GM18520 (cell line): ENCODE measurements at regions not wholly inside any gene's neighbourhood (a gene's known extent, or its start where the extent isn't known, plus 50 kb on each side); places are given as distances from the start of the nearest gene placed in this dataset.
"Not testable (repeated sequence)": the region's sequence is repeated elsewhere in the genome, so short reads cannot be mapped to it uniquely, and the experiment has no call there.

Experiments used
- ATAC-seq: cut with Tn5 transposase; IDR thresholded peaks from one replicate; pipeline ENCODE4 v1.9.1; 2021; ENCODE audit not compliant: unreplicated experiment

DNA sequence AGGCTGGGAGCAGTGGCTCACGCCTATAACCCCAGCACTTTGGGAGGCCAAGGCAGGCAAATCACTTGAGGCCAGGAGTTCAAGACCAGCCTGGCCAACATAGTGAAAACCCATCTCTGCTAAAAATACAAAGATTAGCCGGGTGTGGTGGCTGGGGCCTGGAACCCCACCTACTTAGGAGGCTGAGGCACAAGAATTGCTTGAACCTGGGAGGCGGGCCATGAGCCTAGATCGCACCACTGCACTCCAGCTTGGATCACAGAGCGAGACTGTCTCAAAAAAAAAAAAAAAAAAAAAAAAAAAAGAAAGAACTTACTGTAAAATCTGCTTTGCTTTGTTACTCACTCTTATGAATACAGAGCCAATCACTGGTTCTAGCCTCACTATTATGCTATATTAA lies 166.4 kb upstream of the TMCC3 start:
- ATAC-seq, result not testable (repeated sequence)

DNA sequence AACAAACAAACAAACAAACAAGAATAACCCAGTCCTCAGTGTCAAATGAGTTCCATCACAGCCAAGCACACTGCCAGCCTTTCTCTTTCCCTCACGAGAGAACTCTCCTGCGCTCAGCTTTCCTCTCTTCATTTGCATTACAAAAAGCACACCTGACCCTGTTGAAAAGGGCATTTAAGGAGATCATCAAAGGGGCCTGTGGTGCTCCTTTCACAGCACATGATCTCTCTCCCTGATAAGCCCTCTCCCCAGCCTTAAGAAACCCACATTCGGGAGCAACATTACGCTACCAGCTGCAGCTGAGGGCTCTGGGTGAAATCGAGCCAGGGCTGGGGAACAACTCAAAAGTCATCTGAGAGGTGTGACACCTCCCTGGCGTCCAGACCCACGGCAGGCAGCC lies 165.6 kb upstream of the TMCC3 start:
- ATAC-seq, result no peak

DNA sequence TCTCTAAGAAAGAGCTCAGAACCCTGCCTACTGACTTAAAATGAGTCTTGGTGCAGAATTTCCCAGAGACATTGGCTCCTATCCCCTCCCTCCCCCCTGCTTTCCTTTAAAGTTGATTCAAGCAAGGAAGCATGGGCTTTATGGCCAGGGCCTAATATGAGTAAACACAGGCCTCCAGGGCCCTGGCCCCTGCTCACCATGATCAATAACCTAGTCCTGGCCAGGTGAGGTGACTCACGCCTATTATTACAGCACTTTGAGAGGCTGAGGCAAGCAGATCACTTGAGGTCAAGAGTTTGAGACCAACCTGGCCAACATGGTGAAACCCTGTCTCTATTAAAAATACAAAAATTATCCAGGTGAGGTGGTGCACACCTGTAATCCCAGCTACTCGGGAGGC lies 165.1 kb upstream of the TMCC3 start:
- no peak for ATAC-seq

DNA sequence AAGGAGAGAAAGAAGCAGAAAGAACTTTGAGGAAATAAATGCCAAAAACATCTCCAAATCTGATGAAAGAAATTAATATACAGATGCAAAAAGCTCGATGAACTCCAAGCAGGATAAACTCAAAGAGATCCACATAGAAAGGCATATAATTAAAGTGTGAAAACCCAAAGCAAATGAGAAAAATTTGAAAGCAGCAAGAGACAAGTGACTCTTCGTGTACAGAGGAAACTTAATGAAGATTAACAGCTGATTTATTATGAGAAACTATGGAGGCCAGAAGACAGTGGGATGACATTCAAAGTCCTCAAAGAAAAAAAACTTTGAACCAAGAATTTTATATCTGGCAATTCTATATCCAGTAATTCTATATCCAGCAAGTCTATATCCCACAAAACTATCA lies 163.0 kb upstream of the TMCC3 start:
- no peak for ATAC-seq

DNA sequence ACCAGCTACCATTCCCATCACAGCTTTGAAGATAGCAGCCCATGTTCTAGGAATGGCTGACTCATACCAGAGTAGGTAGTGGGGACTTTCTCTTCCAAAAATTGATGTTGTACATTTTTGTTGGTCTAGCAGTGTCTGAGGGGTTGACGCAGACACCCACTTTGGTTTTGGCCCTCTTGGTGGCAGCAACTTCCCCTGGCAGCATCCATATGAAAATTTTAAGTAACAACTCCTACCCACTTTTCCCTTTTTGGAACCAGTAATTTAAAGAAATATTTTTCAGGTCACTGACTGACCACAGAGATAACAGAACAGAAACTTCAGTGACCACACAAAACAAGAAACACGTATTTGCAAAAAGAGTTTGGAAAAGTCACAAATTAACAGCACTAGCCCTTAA lies 162.0 kb upstream of the TMCC3 start:
- no peak for ATAC-seq

DNA sequence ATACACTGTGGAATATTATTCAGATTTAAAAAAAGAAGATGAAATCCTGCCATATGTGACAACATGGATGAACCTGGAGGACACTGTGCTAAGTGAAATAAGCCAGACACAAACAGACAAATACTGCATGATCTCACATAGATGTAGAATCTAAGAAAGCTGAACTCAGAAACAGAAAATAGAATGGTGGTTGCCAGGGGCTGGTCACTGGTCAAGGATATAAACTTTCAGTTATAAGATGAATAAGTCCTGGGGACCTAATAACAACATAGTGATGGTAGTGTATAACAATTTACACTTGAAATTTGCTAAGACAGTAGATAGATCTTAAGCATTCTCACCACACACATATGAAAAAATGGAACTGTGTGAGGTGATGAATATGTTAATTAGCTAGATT lies 161.3 kb upstream of the TMCC3 start:
- peak; percentile 34 for ATAC-seq

DNA sequence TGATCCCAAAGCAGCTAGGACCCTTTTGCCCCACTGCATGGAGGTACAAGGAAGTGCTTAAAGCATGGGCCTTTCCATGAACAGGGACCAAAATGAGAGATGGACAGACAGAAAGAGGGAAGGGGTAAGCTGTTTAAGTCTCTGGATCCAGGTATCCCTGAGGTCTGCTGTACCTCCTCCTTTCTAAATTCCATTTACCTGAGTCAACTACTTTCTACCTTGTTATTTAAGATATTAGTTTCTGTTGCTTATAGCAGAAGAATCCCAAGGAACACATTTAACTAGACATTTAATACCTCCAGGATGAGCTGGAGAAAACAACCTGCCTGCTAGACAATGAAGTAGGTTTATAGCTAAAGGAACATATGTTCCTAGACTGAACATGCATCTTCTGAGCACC lies 157.6 kb upstream of the TMCC3 start:
- ATAC-seq, result no peak

DNA sequence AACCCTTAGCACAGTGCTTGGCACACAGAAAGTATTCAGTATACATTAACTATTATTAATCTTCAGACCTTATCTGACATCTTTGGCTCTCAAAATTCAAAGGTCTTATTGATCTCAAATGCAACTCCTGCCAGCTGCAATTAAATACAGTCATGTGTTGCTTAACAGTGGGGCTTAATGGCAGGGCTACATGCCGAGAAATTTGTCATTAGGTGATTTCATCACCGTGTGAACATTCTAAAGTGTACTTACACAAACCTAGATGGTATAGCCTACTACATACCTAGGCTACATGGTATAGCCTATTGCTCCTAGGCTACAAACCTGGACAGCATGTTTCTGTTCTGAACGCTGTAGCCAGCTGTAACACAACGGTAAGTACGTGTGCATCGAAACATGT lies 156.3 kb upstream of the TMCC3 start:
- ATAC-seq, result no peak

DNA sequence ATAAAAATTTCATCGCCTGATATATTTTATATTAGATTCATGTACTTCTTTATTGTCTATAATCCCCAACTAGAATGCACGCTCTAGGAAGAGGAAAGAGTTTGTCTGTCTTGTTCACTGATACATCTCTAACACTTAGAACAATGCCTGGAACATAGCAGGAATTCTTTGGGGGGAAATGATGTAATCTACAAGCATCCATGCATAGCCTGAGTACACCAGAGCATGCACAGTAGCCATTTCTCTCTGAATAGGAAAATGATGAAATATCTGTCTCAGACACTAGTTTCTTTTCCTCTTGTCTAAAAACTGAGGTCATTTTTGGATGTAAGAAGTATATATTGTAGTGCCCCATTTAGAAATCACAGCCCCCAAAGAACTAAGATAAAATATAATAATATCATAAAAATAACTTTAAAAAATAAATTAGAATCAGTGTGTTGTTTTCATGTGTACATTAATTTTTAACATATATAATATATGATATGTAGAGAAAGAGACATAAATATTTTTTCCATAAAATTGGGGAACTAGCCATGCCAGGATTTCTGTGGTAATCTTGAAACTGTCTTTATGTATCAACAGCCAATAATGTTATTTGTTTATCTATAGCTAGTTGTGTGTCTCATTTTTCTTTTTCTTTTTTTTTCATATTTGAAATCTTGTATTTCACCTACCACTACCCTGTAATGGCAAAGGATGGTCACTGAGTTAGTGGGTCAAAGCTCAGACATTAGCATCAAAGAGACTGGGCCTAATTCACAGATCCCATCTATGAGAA lies 155.6 kb upstream of the TMCC3 start:
- no peak for ATAC-seq

DNA sequence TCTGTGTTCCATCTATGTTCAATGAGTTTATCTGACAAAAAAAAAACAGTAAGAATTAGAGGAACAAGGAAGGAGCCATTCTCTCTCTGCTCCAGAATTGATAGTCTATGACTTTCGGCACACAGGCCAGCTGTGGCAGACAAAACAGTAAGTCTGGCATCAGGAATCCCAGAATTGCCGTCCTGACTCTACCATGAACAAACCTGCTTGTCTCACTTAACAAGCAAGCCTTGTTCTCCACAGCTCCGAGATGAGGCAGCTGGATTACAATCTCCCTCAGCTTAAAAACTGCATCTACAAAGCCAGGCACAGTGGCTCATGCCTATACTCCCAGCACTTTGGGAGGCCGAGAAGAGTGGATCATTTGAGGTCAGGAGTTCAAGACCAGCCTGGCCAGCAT lies 153.6 kb upstream of the TMCC3 start:
- ATAC-seq, result no peak

DNA sequence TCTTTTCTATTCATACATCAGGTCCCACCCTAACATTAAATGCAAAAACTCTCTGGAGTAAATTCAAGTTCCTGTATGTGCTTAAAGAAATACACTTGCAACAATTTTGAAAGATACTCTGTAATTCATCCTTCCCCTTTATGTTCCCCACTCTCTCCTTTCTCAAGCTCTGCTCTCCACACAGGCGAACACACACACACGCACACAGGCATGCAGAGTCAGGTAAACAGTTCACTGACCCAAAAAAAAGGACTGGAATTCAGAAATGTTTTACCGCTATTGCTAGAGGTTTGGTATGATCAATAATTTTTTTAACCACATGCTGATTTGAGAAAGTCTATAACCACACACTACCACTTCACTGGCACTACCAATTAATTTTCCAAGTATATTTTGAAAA lies 152.4 kb upstream of the TMCC3 start:
- no peak for ATAC-seq

DNA sequence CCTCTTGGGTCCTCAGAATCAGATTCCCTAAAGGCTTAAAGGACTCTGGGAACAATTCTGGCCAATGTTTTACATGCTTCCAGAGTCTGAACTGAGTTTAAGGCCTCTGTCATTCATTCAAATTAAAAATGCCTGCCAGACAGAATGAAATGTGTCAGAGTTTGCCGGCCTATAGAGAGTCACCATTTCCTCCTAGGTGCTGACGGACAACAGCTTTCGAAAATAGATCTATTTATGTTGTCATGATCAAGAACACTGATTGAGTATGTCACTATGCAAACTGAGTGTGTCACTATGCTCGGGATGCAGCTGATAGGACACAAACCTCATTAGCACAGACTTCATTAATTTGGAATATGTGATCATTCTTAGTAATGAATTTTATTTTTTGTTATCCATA lies 151.4 kb upstream of the TMCC3 start:
- no peak for ATAC-seq

DNA sequence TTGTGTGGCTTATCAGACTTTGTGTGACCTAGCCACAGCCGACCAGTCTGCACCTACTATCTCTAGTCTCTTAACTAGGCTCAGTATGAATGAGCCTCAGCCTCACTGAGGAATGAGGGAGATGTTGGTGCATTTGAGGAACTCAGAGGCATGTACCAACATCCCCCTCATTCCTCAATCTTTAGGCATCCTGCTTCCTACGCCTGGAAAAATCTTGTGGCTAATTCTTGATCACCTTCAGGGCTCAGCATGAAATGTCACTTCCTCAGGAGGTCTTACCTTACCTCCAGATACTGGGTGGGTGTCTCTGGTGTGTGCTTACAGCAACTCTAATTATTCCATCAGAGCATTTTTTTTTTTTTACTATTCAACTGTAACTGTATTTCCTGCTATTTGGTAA lies 148.8 kb upstream of the TMCC3 start:
- ATAC-seq, result no peak

DNA sequence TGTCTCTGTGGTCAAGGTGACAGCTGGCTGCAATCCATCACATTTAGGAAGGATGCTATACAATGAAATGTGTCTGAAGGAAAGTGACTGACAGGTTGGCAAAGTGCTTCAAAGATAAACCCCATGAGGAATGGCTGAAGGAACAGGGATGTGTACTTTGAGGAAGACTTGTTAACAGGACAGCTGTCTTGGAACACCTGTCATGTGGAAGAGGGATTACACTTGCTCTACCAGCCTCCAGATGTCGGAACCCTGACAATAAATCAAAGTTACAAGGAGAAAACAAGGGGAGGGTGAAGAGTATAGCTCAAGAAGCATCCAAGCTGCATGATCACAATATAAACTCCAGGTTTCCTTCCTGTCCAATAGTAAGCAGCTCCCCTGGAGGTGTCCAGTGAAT lies 147.8 kb upstream of the TMCC3 start:
- ATAC-seq, result no peak

DNA sequence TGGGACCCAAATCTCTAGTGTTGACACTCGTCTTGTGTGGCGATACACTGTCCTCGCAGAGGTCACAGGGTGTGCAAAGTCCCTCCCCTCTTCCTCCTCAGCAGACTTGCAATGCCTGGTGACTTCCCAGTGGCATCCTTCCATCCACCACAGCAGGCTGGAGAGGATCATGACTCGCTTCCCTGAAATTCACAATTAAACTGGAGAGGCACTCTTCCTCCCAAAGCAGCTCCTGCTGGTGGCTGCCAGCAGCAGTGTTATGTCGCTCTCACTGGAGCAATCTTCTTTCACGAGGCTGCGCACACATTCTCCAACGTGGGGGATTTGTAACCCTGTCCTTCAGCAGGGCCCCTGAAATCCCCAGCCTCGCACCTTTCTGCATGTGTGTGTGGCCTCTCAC lies 145.2 kb upstream of the TMCC3 start:
- ATAC-seq, result no peak

DNA sequence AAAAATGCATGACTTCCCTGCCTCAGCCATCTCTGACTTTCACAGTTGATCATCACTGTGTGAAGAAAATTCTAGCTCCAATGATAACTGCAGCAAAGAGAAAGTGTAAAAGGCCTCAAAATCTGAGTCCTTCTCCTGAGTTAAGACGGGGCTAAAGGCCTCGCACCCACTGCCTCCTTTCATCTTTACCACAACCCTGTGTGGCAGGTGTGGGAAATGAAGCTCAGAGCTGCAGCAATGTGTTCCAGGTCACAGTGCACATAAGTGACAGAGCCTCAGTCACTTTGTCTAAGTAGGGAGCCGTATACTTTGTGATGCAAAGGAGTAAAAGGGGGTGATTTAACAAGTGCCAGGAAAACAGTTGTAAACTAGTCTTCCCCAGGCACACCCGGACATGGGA lies 144.7 kb upstream of the TMCC3 start:
- ATAC-seq, result no peak

DNA sequence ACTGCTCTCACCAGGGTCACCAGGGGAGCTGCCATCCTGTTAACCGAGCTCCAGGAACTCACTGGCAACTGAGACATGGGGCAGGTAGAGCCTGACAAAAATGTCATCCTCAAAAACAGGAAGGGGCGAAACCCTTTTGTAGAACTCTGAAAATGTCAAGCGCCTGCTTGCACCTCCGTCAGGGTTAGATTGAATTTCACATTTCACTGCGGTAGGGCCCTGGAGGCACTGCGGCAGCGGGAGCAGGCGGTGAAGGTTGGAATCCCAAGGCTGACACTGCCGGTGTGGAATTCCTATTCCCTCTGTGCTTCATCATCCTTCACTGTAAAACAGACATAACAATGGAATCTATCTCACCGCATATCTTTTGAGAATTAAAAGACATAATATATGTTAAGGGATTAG lies 142.8 kb upstream of the TMCC3 start:
- no peak for ATAC-seq

DNA sequence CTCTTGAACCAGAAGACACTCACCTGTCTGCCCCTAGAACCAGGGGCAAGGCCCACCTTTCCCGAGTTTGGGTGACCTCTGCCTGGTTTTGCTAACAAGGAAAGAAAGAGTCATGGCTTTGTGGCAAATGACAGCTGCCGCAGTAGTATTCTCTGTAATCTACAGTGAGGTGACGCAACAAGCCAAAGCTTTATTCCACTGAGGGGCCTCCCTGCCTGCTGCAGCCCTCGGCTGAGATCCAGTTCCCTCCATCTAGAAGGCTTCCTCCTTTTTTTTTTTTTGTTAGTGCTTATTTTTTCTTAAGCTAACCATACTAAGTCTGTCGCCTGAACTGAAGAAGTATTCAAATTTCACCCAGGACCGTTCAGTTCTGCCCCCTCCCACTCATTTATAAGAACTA lies 142.3 kb upstream of the TMCC3 start:
- no peak for ATAC-seq

DNA sequence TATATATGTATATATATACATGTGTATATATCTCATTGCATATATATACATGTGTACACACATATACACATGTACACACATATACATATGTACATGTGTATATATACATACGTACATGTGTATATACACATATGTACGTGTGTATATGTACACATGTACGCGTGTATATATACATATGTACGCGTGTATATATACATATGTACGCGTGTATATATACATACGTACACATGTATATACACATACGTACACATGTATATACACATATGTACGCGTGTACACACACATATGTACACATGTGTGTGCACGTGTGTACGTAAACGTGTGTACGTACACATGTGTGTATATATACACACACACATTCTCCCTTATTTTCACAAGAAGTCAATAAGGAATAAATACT lies 141.6 kb upstream of the TMCC3 start:
- no peak for ATAC-seq

DNA sequence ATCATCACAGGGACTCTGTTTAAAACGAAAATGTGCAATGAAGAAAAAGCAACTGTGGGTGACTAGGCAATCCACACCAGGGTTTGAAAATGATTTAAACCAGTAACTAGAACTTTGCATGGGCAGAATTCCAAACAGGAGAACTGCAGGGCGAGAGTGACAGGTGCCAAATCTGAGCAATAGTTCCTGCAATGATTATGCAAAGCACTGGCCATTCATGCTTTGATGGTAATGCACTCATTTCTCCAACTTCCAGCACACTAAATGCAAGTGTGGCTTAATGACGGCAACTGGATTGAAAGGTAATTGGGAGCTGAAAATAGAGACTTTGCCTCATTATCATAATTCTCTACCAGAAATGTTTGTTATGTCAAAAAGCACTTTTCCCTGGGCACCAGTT lies 140.5 kb upstream of the TMCC3 start:
- ATAC-seq, result no peak

DNA sequence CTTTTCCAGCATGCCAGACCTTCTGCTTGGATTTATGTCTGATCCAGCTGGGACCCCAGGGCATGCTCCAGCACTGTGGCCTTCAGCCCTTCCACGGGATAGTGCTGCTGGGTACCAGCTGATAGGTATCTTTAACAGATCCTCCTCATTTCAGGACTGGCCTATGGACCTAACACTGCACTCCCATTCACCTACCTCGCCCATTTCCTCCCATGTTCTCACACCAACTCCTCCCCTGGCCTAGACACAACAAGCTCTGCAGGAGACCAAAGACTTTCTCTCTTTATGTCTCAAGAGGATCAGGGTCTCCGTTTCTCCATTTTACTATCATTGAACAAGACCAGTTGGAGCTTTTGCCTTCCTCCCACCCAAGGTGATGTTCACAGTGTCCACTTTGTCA lies 140.0 kb upstream of the TMCC3 start:
- ATAC-seq, result no peak

DNA sequence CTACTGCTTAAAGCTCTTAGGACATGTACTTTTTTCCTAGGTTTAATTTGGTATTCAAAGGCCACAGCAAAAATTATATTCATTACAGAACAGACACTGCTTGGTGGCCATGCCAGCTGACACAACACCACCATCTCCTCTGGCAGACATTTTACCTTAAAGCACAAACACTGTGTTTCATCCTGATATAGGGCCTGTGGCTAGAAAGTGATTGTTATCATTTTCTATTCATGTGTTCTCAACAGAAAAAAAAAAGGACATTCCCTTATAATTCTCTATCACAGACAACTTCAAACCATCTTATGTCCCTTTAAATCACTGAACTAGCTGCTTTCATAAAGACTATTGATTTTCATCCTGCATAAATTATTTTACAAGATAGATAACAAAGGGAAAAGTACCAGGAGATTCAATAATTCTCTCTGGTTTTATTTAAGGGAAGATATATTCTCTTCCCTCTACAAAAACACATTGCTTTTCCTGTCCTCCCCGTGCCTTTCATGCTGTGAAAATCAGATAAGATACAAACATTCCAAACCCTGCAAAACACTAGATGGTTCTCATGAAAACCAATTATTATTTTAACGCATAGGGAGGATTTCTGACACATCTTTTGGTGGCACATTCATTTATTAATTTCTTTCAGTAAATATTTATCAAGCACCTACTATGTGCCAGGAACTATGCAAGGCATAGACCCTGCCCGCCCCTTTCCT lies 139.3 kb upstream of the TMCC3 start:
- ATAC-seq, result no peak

DNA sequence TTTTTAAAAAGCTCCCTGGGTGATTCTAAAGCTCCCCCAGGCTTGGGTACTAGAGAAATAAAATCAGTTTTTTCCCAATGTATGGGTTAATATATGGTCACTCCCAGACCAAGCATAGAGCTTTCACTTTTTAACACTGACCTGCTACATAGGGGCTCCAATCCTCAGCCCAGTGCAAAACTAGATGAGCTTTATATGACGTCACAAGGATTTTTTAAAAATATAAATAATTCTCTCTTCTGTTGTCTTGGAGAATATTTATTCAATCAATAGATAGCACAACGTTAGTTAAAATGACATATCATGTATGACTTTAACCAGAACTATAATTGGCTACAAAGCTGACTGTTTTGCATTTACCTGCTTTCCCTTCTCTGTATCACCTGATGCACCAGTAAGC lies 137.9 kb upstream of the TMCC3 start:
- ATAC-seq, result no peak
